GM04504 (cell line): ENCODE measurements at regions not wholly inside any gene's neighbourhood (a gene's known extent, or its start where the extent isn't known, plus 50 kb on each side); places are given as distances from the start of the nearest gene placed in this dataset.

Experiments used
- DNase-seq: peaks from one replicate; pipeline ENCODE4 v3.0.0-alpha.2; 2012; ENCODE audit warnings: low read depth

- no peak for DNase-seq
These were observed 125.2 kb upstream of the STEAP4 start for GRCh38 chr7:88431882-88432281.

- DNase-seq: no peak
These were observed 122.7 kb upstream of the STEAP4 start for GRCh38 chr7:88429382-88429781.

- no peak for DNase-seq
These were observed 95.8 kb upstream of the STEAP4 start for GRCh38 chr7:88402529-88402928.

DNA sequence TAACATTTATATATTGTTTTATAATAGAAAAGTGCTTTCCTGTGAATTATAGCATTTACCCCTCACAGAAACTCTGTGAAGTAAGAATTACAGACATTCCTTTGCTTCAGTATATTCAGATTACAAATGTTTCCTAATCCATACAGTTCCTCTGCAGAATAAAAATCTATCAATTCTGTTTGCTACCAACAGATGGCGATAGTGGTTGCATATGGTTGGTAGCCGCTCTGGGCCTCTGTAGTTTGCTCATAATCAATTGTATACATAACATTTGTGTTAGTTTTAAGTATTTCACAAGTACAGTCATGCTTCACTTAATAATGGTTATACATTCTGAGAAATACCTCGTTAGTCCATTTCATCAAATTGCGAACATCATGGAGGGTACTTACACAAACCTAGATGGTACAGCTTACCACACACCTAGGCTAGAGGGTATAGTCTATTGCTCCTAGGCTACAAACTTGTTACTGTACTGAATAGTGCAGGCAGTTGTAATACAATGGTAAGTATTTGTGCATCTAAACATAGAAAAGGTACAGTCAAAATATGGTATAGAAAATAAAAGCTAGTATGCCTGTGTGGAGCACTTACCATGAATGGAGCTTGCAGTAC, 94.4 kb upstream of the STEAP4 start:
- DNase-seq: peak; percentile 0

DNA sequence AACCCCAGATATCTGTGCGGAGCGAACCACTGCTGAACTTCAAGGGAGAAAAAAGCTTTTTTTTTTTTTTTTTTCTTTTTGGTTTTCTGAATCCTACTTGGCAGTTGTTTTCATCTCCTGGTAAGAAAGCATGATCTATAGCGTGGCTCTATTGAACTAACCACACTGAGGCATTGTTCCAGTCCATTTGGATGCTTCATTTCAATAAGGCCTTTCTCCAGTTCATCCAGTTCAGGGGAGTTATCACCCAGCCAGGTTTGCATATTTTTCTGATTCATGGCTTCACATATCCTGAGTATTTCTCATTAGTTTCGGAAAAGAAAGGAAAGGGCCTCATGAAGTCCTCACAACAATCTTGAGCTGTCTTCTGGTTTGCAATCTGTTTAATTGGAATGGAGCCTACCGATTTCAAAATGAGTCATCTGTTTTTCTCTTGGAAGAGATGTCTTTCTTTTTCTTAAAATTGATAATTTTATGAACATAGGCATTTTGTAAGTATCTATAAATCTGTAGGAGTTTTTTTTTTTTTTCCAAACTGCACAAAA, 93.1 kb upstream of the STEAP4 start:
- DNase-seq: no peak

GRCh38 chr7:88399036-88399435, 92.3 kb upstream of the STEAP4 start:
- no peak for DNase-seq

DNA sequence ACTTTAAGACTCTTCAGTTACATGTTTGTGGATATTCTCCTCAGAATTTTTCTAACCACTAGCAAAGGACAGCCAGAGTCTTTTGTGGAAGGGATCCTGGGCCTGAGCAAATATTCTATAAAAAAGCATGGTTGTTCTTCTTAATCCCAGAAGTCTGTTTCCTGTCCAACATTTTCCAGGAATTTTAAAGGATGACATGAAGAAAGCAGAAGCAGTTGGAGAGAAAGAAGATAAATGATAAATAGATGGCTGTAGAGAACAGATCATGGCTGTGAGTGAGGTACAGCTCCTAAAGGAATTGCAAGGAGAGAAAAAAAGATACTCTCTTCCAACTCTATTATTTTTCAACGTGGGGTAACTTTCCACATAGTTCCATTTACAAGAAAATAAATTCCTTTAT, 91.8 kb upstream of the STEAP4 start:
- no peak for DNase-seq

GRCh38 chr7:88396948-88397322, 90.2 kb upstream of the STEAP4 start:
- DNase-seq: no peak

- DNase-seq: no peak
These were observed 89.7 kb upstream of the STEAP4 start for GRCh38 chr7:88396295-88396947.

- DNase-seq: no peak
These were observed 89.0 kb upstream of the STEAP4 start for GRCh38 chr7:88395715-88396114.

DNA sequence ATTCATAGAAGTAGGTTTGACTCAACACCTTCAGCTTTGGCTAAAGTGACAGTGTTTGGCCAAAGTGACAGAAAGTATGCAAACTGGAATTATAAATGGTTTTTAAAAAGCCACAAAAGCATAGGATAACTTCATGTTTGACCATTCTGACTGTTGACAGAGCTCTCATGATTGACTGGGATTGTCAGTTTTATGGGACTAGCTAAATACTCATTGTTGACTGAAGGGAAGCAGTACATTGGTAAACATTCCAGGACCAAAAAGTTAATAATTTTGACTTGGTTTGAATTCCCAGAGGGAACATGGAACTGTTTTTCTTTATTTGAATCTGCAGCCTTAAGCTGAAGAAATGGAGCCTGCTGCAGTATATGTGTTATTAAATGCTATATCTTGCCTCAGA, 84.6 kb upstream of the STEAP4 start:
- DNase-seq: no peak

- DNase-seq: no peak
These were observed 80.7 kb upstream of the STEAP4 start for GRCh38 chr7:88387368-88387767.

DNA sequence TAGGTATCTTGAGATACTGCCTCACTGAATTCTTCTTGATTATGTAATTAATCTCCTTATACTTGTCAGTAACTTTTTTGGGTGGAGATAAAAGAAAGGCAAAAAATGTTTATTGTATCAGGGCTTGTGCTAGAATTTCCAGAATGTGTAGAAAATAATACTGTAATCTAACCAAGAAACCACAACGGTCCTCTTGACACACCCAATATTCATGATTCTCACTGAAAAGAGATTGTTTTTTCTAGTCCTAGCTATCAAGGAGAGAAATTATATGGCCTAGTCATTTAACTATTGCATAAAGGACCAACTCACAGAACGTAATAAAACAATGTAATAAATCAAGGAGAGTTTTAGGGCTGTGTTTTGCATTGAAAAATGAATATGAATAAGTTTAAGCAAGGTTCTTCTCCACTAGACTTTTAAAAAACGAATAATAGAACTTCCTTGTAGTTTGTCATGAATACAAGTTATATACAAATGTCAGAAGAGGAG, 80.0 kb upstream of the STEAP4 start:
- no peak for DNase-seq

- DNase-seq: no peak
These were observed 70.7 kb upstream of the STEAP4 start for GRCh38 chr7:88377434-88377833.

- DNase-seq: no peak
These were observed 62.0 kb upstream of the STEAP4 start for GRCh38 chr7:88368686-88369085.

DNA sequence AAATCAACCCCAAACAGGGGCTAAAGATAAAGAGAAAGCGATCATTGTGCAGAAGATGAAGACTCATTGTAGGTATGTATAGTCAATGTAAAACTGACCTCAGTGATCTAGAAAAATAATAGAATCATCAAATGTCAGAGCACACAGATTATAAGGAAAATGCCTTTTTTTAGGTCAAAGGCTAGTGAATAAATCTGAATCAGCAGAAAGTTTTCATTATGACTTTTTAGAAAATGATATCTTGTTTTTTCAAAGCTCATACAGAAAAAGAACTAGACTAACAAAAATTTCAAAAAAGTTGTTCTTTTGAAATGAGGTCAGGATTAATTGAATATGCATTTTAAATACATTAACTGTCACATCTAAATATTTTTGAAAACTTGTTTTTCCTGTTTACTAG, 60.2 kb upstream of the STEAP4 start:
- no peak for DNase-seq

DNA sequence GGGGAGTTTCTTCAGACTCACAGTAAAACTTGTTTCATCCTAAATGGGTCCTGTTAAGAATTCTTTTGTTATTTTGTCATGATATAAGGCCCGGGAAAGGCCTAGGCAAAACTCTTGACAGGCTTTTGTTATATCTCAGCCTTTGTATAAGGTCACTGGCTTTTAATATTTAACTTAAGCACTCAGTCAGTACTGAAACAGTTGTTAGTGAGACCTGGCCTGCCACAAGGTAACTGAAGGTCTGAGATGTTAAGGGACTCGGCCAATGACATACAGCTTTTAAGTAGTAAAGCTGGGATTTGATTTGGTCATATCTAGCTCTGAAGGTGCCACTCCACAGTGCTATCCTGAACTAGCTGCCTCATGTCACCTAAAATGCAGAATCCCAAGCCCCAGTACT, 57.2 kb upstream of the STEAP4 start:
- no peak for DNase-seq

GRCh38 chr7:88363249-88363648, 56.6 kb upstream of the STEAP4 start:
- no peak for DNase-seq

DNA sequence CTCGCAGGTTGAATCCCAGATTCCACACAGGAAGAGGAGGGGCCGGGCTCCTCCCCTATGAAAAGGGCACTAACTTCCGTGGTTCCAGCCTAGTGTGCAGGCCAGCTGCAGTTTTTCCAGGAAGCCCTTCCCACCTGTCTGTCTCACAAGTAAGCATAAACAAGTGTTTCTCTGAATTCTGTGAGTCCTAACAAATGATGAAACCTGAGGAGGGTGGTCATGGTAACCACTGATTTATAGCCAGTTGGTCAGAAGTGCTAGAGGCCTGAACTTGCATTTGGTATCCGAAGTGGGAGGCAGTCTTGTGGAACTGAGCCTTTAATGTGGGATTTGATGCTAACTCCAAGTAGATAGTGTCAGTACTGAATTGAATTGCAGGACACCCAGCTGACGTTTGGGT, 54.7 kb upstream of the STEAP4 start:
- DNase-seq: no peak

- DNase-seq: no peak
These were observed 52.2 kb upstream of the STEAP4 start for GRCh38 chr7:88358881-88359280.

DNA sequence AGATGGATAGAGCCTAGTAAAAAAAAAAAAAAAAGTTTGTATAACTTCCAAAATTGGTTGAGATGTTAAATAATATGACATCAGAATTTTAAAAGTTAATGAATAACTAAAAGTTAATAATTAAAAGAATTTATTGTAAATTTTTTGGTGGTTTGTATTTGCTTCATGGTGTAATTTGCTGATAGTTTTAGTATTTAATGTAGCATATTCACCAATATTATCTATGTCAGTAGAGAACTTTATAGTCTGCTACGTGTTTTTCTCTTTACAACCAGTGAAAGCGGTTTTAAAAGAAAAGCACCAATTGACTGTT, 51.8 kb upstream of the STEAP4 start:
- DNase-seq: no peak

DNA sequence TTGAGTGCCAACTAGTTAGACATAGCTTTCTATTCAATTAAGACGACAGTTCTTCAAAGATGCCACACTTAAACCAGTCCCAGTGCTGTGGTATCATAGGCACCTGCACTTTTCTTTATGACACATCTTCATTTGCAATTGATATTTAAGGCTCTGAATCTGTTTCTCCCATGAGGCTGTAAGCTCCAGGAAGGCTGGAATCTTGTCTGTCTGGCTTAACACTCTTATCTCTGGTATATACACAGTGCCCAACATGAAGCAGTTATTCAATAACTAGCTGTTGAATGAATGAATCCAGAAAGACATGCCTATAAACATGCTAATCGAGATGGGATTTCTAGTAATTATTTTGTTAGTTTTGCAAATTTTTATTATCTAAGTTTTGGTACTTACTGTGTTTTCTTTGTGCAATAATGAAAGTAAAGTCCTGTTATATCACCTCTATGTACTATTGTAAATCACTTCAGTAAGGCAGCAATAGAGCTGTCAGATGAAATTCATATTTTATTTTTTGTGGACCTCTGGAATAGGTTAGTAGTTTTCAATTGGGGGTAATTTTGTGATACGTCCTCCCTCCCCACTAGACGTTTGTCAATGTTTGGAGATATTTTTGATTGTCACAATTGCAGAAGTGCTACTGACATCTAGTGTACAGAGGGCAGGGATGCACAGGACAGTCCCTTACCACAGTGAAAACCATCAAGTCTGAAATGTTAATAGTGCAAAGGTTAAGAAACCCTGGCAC, 51.3 kb upstream of the STEAP4 start:
- DNase-seq: no peak

- no peak for DNase-seq
These were observed 50.6 kb upstream of the STEAP4 start for GRCh38 chr7:88357294-88357693.
